IMR-90 (cell line): ENCODE measurements at regions not wholly inside any gene's neighbourhood (a gene's known extent, or its start where the extent isn't known, plus 50 kb on each side); places are given as distances from the start of the nearest gene placed in this dataset.

ENCODE experiments used
- ATAC-seq: fragments of 200-7000 bp; cut with Tn5 transposase; 2 replicates; pipeline ENCODE4 v1.9.1; 2020; ENCODE audit warnings: low read depth, mild to moderate bottlenecking, moderate library complexity
- BruUV-seq: library from RNA; stranded (reverse); fragments of 400-500 nt; replicated peaks from 2 replicates; lab custom pipeline; 2021; lab: Mats Ljungman, UMichigan
- CTCF ChIA-PET: fragments of 300-600 bp; formaldehyde crosslinking; extraction: SDS; loops from one replicate; lab custom pipeline; 2021; ENCODE audit warnings: antibody characterized with exemption; lab: Yijun Ruan, JAX
- POLR2A ChIA-PET: fragments of 300-600 bp; sonication (Branson Sonifier 250); formaldehyde crosslinking; loops from one replicate; lab custom pipeline; 2022; ENCODE audit warnings: antibody characterized with exemption; ENCODE audit not compliant: unreplicated experiment; lab: Charles Lee
- DNase-seq: peaks from one replicate; pipeline ENCODE4 v3.0.0; 2013
- H2AFZ ChIP-seq: replicated peaks from 2 replicates; pipeline ENCODE3; 2013; ENCODE audit warnings: low read length, mild to moderate bottlenecking; ENCODE audit not compliant: poor library complexity
- H2AK5ac ChIP-seq: 2 replicates; pipeline ENCODE4 v1.6.1; 2013; ENCODE audit warnings: low read depth, low read length, inconsistent platforms
- H2AK9ac ChIP-seq: replicated peaks from 2 replicates; pipeline ENCODE3; 2013; ENCODE audit warnings: mild to moderate bottlenecking, low read depth, low read length, moderate library complexity; ENCODE audit not compliant: poor library complexity
- H2BK120ac ChIP-seq: 2 replicates; pipeline ENCODE4 v1.6.1; 2013; ENCODE audit warnings: low read depth, low read length, inconsistent platforms
- H2BK15ac ChIP-seq: 3 replicates; pipeline ENCODE4 v1.6.1; 2013; ENCODE audit warnings: low read depth, low read length, inconsistent platforms
- H2BK20ac ChIP-seq: 2 replicates; pipeline ENCODE4 v1.6.1; 2013; ENCODE audit warnings: low read depth, mild to moderate bottlenecking, inconsistent platforms, low read length, moderate library complexity
- H2BK5ac ChIP-seq: 2 replicates; pipeline ENCODE4 v1.6.1; 2013; ENCODE audit warnings: mild to moderate bottlenecking, low read depth, low read length, inconsistent platforms; ENCODE audit not compliant: poor library complexity, severe bottlenecking
- H3K14ac ChIP-seq: replicated peaks from 2 replicates; pipeline ENCODE4 v1.6.1; 2013; ENCODE audit warnings: low read depth, low read length, inconsistent platforms
- H3K18ac ChIP-seq: 2 replicates; pipeline ENCODE4 v1.6.1; 2013; ENCODE audit warnings: low read depth, low read length, control low read depth
- H3K23ac ChIP-seq: 2 replicates; pipeline ENCODE4 v1.6.1; 2013; ENCODE audit warnings: low read depth, low read length, inconsistent platforms
- H3K27ac ChIP-seq: 2 replicates; pipeline ENCODE4 v1.5.1; 2013; ENCODE audit warnings: mild to moderate bottlenecking, control low read depth, low read length; ENCODE audit not compliant: insufficient read depth
- H3K27me3 ChIP-seq: 2 replicates; pipeline ENCODE4 v1.6.1; 2013; ENCODE audit warnings: low read length; ENCODE audit not compliant: control insufficient read depth, insufficient read depth
- H3K36me3 ChIP-seq: 2 replicates; pipeline ENCODE4 v1.6.1; 2013; ENCODE audit warnings: low read length, mixed read lengths; ENCODE audit not compliant: control insufficient read depth, insufficient read depth
- H3K4ac ChIP-seq: 2 replicates; pipeline ENCODE4 v1.6.1; 2013; ENCODE audit warnings: low read depth, low read length, inconsistent platforms
- H3K4me1 ChIP-seq: 2 replicates; pipeline ENCODE4 v1.6.1; 2013; ENCODE audit warnings: low read length, mixed read lengths; ENCODE audit not compliant: control insufficient read depth, insufficient read depth
- H3K4me2 ChIP-seq: 2 replicates; pipeline ENCODE4 v1.6.1; 2013; ENCODE audit warnings: low read depth, mild to moderate bottlenecking, control low read depth, low read length, moderate library complexity
- H3K4me3 ChIP-seq: 2 replicates; pipeline ENCODE4 v1.5.1; 2013; ENCODE audit warnings: low read depth, mild to moderate bottlenecking, control low read depth, low read length, moderate library complexity; ENCODE audit not compliant: insufficient read depth
- H3K56ac ChIP-seq: 2 replicates; pipeline ENCODE4 v1.6.1; 2013; ENCODE audit warnings: low read length, inconsistent platforms; ENCODE audit not compliant: insufficient read depth; ENCODE audit errors: extremely low read depth
- H3K79me1 ChIP-seq, 2 experiments: 2 replicates each; pipeline ENCODE4 v1.6.1; 2013; ENCODE audit warnings: low read length in 2 of 2, inconsistent platforms in 1 of 2, low read depth in 1 of 2
- H3K9ac ChIP-seq: 2 replicates; pipeline ENCODE4 v1.6.1; 2013; ENCODE audit warnings: low read depth, low read length, control low read depth
- H3K9me1 ChIP-seq: 2 replicates; pipeline ENCODE4 v1.6.1; 2013; ENCODE audit warnings: low read length, inconsistent platforms; ENCODE audit not compliant: insufficient read depth
- H3K9me3 ChIP-seq: 2 replicates; pipeline ENCODE4 v1.6.1; 2013; ENCODE audit warnings: low read length; ENCODE audit not compliant: control insufficient read depth, insufficient read depth
- H4K20me1 ChIP-seq: 2 replicates; pipeline ENCODE4 v1.6.1; 2013; ENCODE audit warnings: low read length, inconsistent platforms; ENCODE audit not compliant: insufficient read depth
- H4K5ac ChIP-seq: 2 replicates; pipeline ENCODE4 v1.6.1; 2013; ENCODE audit warnings: mild to moderate bottlenecking, low read depth, low read length, control low read depth
- H4K8ac ChIP-seq, 2 experiments: 2 replicates each; pipeline ENCODE4 v1.6.1; 2013; ENCODE audit warnings: low read depth in 2 of 2, low read length in 2 of 2, control low read depth in 1 of 2, inconsistent platforms in 1 of 2
- H4K91ac ChIP-seq: 2 replicates; pipeline ENCODE4 v1.6.1; 2013; ENCODE audit warnings: low read depth, low read length, inconsistent platforms; ENCODE audit not compliant: insufficient read depth
- CEBPB ChIP-seq: IDR thresholded peaks from 2 replicates; pipeline ENCODE4 v1.6.1; 2012; ENCODE audit warnings: low read depth, low read length, improper control_type of control experiment
- FOS ChIP-seq: fragments of 150-350 bp; IDR thresholded peaks from 2 replicates; pipeline ENCODE4 v1.6.1; 2016; ENCODE audit warnings: low read depth, low read length
- MAFK ChIP-seq: IDR thresholded peaks from 2 replicates; pipeline ENCODE4 v1.6.1; 2012; ENCODE audit warnings: low read depth, low read length, improper control_type of control experiment
- MAZ ChIP-seq: IDR thresholded peaks from 2 replicates; pipeline ENCODE4 v1.6.1; 2012; ENCODE audit warnings: low read depth, mild to moderate bottlenecking, low read length, improper control_type of control experiment, moderate library complexity, borderline replicate concordance
- MXI1 ChIP-seq: IDR thresholded peaks from 2 replicates; pipeline ENCODE4 v1.6.1; 2012; ENCODE audit warnings: low read depth, mild to moderate bottlenecking, low read length, moderate library complexity, borderline replicate concordance
- NFE2L2 ChIP-seq: fragments of 150-350 bp; IDR thresholded peaks from 2 replicates; pipeline ENCODE4 v1.6.1; 2016; ENCODE audit warnings: low read depth, mild to moderate bottlenecking, low read length
- POLR2A ChIP-seq: IDR thresholded peaks from 2 replicates; pipeline ENCODE4 v1.6.1; 2012; ENCODE audit warnings: mild to moderate bottlenecking, low read depth, low read length
- RAD21 ChIP-seq: IDR thresholded peaks from 2 replicates; pipeline ENCODE4 v1.6.1; 2012; ENCODE audit warnings: low read length, improper control_type of control experiment
- RCOR1 ChIP-seq: IDR thresholded peaks from 2 replicates; pipeline ENCODE4 v1.6.1; 2012; ENCODE audit warnings: mild to moderate bottlenecking, low read length, improper control_type of control experiment; ENCODE audit not compliant: insufficient replicate concordance
- RFX5 ChIP-seq: IDR thresholded peaks from 2 replicates; pipeline ENCODE4 v1.8.0; 2012; ENCODE audit warnings: low read depth, mild to moderate bottlenecking, low read length, moderate library complexity
- SMC3 ChIP-seq: fragments of 150-350 bp; IDR thresholded peaks from 2 replicates; pipeline ENCODE4 v1.6.1; 2016; ENCODE audit warnings: low read depth, mild to moderate bottlenecking, antibody characterized with exemption, low read length, moderate library complexity
- WGBS, 2 experiments: methylation state at CpG; one replicate each; pipeline versions ENCODE4 v1.1.5 to v1.1.7; 2013; ENCODE audit warnings: missing lambda C conversion rate in 2 of 2; ENCODE audit not compliant: insufficient read length in 1 of 2; ENCODE audit errors: extremely low coverage in 2 of 2; 5-methylcytosine and 5-hydroxymethylcytosine counted together
- dilution Hi-C: fragments of 300-500 bp; cut with HindIII; formaldehyde crosslinking; loops from one replicate; pipeline ENCODE4 v1.14.3; 2018; ENCODE audit warnings: low sequenced_read_pairs; ENCODE audit not compliant: unreplicated experiment
- in situ Hi-C: fragments of 300-500 bp; cut with MboI; formaldehyde crosslinking; loops from 3 replicates; pipeline ENCODE4 v1.14.3; 2019; ENCODE audit warnings: low sequenced_read_pairs, inconsistent platforms, mixed read lengths
- intact Hi-C: fragments of 100-400 bp; cut with micrococcal nuclease; formaldehyde crosslinking; loops from 2 replicates; pipeline ENCODE4 v1.10.0; 2022
- TF ChIP-seq, protein P1 (sequence below): conservative IDR thresholded peaks from 2 replicates; pipeline ENCODE4 v1.5.1; 2012; ENCODE audit warnings: mild to moderate bottlenecking, low read depth, low read length, improper control_type of control experiment
- TF ChIP-seq, protein P2 (sequence below): fragments of 150-350 bp; IDR thresholded peaks from 2 replicates; pipeline ENCODE4 v1.6.1; 2016; ENCODE audit warnings: low read depth, mild to moderate bottlenecking, low read length, moderate library complexity, borderline replicate concordance

DNA sequence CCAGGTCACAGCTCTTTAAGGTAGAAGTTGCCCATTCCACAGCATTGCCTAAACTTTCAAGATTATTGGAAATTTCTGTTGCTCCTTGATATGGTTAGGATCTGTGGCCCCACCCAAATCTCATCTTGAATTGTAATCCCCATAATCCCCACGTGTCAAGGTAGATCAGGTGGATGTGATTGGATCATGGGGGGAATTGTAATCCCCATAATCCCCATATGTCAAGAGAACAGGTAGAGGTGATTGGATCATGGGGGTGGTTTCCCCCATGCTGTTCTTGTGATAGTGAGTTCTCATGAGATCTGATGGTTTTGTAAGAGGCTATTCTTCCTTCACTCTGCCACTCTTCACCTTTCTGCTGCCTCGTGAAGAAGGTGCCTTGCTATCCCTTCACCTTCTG lies 327.4 kb upstream of the MAP3K7 start:
- Histone ChIP-seq H4K91ac (no peak overlapping the region), H3K4ac (no peak overlapping the region), H3K27me3 (no peaks in the 10 kb centered on the region), H2BK5ac (no peak overlapping the region), H3K9ac (no peak overlapping the region), H3K4me3 (no peak overlapping the region), H3K27ac (no peak overlapping the region), H3K79me1 (no peaks in the 10 kb centered on the region), H3K4me1 (no peaks in the 10 kb centered on the region), H4K8ac (no peak overlapping the region), H2BK120ac (no peak overlapping the region), H3K4me2 (no peak overlapping the region), H2BK15ac (no peak overlapping the region), H2BK20ac (no peak overlapping the region), H3K14ac (no peak overlapping the region), H3K36me3 (no peaks in the 10 kb centered on the region), H4K20me1 (no peaks in the 10 kb centered on the region), H2AK5ac (no peak overlapping the region), H3K23ac (no peak overlapping the region), H4K5ac (no peak overlapping the region), H3K9me1 (no peaks in the 10 kb centered on the region), H3K9me3 (no peaks in the 10 kb centered on the region), H3K56ac (no peak overlapping the region), H2AFZ (no peak overlapping the region), H2AK9ac (no peak overlapping the region), H3K18ac (no peak overlapping the region)
- in situ Hi-C loops (no loop called here), dilution Hi-C loops (no loop called here), intact Hi-C loops (no loop called here)
- ChIA-PET CTCF (no interaction called here), POLR2A (no interaction called here)
- BruUV-seq: no TSS peak
- TF ChIP-seq SMC3: no peak
- TF ChIP-seq, protein P1, sequence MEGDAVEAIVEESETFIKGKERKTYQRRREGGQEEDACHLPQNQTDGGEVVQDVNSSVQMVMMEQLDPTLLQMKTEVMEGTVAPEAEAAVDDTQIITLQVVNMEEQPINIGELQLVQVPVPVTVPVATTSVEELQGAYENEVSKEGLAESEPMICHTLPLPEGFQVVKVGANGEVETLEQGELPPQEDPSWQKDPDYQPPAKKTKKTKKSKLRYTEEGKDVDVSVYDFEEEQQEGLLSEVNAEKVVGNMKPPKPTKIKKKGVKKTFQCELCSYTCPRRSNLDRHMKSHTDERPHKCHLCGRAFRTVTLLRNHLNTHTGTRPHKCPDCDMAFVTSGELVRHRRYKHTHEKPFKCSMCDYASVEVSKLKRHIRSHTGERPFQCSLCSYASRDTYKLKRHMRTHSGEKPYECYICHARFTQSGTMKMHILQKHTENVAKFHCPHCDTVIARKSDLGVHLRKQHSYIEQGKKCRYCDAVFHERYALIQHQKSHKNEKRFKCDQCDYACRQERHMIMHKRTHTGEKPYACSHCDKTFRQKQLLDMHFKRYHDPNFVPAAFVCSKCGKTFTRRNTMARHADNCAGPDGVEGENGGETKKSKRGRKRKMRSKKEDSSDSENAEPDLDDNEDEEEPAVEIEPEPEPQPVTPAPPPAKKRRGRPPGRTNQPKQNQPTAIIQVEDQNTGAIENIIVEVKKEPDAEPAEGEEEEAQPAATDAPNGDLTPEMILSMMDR: no peak
- no peak for TF ChIP-seq NFE2L2
- no peak for TF ChIP-seq MAFK
- TF ChIP-seq, protein P2, sequence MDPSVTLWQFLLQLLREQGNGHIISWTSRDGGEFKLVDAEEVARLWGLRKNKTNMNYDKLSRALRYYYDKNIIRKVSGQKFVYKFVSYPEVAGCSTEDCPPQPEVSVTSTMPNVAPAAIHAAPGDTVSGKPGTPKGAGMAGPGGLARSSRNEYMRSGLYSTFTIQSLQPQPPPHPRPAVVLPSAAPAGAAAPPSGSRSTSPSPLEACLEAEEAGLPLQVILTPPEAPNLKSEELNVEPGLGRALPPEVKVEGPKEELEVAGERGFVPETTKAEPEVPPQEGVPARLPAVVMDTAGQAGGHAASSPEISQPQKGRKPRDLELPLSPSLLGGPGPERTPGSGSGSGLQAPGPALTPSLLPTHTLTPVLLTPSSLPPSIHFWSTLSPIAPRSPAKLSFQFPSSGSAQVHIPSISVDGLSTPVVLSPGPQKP: no peak
- TF ChIP-seq RAD21: no peak
- TF ChIP-seq RCOR1: no peak
- no peak for TF ChIP-seq MAZ
- TF ChIP-seq CEBPB: no peak
- TF ChIP-seq FOS: no peak
- no peak for TF ChIP-seq RFX5
- no peak for TF ChIP-seq POLR2A
- no peak for TF ChIP-seq MXI1
- ATAC-seq: no peak
- DNase-seq: no peak
- WGBS, 2 experiments: no CpG with 5 or more reads among the region's 2 CpGs
